Suppressor macrophage (primary cell): ENCODE measurements at regions not wholly inside any gene's neighbourhood (a gene's known extent, or its start where the extent isn't known, plus 50 kb on each side); places are given as distances from the start of the nearest gene placed in this dataset.
"Not testable (repeated sequence)": the region's sequence is repeated elsewhere in the genome, so short reads cannot be mapped to it uniquely, and the experiment has no call there.

Experiments used
- DNase-seq, 4 experiments: peaks; one replicate each; pipeline ENCODE4 v3.0.0-alpha.2; 2020 to 2022

- DNase-seq: no peak
These were observed 445.7 kb downstream of the DAD1 start for GRCh38 chr14:22143363-22143762.

GRCh38 chr14:22140633-22141032 lies 448.4 kb downstream of the DAD1 start:
- no peak for DNase-seq

- peak; percentile 20 to 50 (median 30) for DNase-seq
These were observed 457.1 kb downstream of the DAD1 start for GRCh38 chr14:22131749-22132476.

GRCh38 chr14:22124073-22124613 lies 450.5 kb upstream of the OR4E1 start:
- DNase-seq: no peak

GRCh38 chr14:22122829-22123560 lies 449.4 kb upstream of the OR4E1 start:
- DNase-seq: peak in 3 of 4 experiments; percentile 5 to 40 (median 21)

GRCh38 chr14:22122227-22122818 lies 448.7 kb upstream of the OR4E1 start:
- no peak for DNase-seq

- no peak for DNase-seq
These were observed 445.4 kb upstream of the OR4E1 start for GRCh38 chr14:22118899-22119477.

- DNase-seq: no peak
These were observed 439.8 kb upstream of the OR4E1 start for GRCh38 chr14:22113401-22113800.

- peak; percentile 26 to 58 (median 46) for DNase-seq
These were observed 438.4 kb upstream of the OR4E1 start for GRCh38 chr14:22112004-22112403.

- no peak for DNase-seq
These were observed 434.1 kb upstream of the OR4E1 start for GRCh38 chr14:22107753-22108152.

GRCh38 chr14:22106700-22107697 lies 433.4 kb upstream of the OR4E1 start:
- DNase-seq: peak in 1 of 4 experiments; percentile 13

GRCh38 chr14:22105624-22106006 lies 432.0 kb upstream of the OR4E1 start:
- no peak for DNase-seq

- no peak for DNase-seq
These were observed 431.5 kb upstream of the OR4E1 start for GRCh38 chr14:22105006-22105623.

- not testable (repeated sequence) for DNase-seq
These were observed 427.1 kb upstream of the OR4E1 start for GRCh38 chr14:22100764-22101120.

GRCh38 chr14:22099942-22100763 lies 426.5 kb upstream of the OR4E1 start:
- DNase-seq: peak; percentile 52 to 80 (median 64)

- DNase-seq: no peak
These were observed 424.8 kb upstream of the OR4E1 start for GRCh38 chr14:22098435-22098834.

GRCh38 chr14:22097586-22098292 lies 424.1 kb upstream of the OR4E1 start:
- no peak for DNase-seq

- no peak for DNase-seq
These were observed 423.5 kb upstream of the OR4E1 start for GRCh38 chr14:22097072-22097471.

GRCh38 chr14:22096514-22096895 lies 422.9 kb upstream of the OR4E1 start:
- no peak for DNase-seq
